Activated CD4-positive, alpha-beta T cell treated with anti-CD3 and anti-CD28 coated beads for 36 hours (primary cell): ENCODE measurements at regions not wholly inside any gene's neighbourhood (a gene's known extent, or its start where the extent isn't known, plus 50 kb on each side); places are given as distances from the start of the nearest gene placed in this dataset.
"Not testable (repeated sequence)": the region's sequence is repeated elsewhere in the genome, so short reads cannot be mapped to it uniquely, and the experiment has no call there.

Experiments
- ATAC-seq: fragments of 200-7000 bp; cut with Tn5 transposase; one replicate; pipeline ENCODE4 v1.10.0; 2021; ENCODE audit warnings: mild to moderate bottlenecking, moderate library complexity
- CTCF ChIA-PET: fragments of 350-600 bp; sonication (Branson Sonifier 250); formaldehyde crosslinking; loops from one replicate; lab custom pipeline; 2021; ENCODE audit warnings: antibody characterized with exemption; lab: Charles Lee
- POLR2A ChIA-PET: fragments of 350-600 bp; sonication (Branson Sonifier 250); formaldehyde crosslinking; loops from one replicate; lab custom pipeline; 2021; ENCODE audit warnings: antibody characterized with exemption, inconsistent platforms; lab: Charles Lee
- DNase-seq: peaks from one replicate; pipeline ENCODE4 v3.0.0-alpha.2; 2020
- H3K27ac Mint-ChIP-seq: one replicate; pipeline ENCODE4 v1.8.0; 2021; ENCODE audit warnings: mixed read lengths
- H3K27me3 Mint-ChIP-seq: one replicate; pipeline ENCODE4 v1.8.0; 2021; ENCODE audit warnings: mixed read lengths
- H3K36me3 Mint-ChIP-seq: one replicate; pipeline ENCODE4 v1.8.0; 2021; ENCODE audit warnings: low read depth, mixed read lengths
- H3K4me1 Mint-ChIP-seq: one replicate; pipeline ENCODE4 v1.8.0; 2021; ENCODE audit warnings: mixed read lengths
- H3K4me3 Mint-ChIP-seq: one replicate; pipeline ENCODE4 v1.8.0; 2021; ENCODE audit warnings: mild to moderate bottlenecking, moderate library complexity, mixed read lengths
- H3K9me3 Mint-ChIP-seq: one replicate; pipeline ENCODE4 v1.8.0; 2021; ENCODE audit warnings: low read depth, mixed read lengths
- intact Hi-C, 2 experiments: fragments of 100-400 bp; cut with DNase I in 1 of 2; cut with micrococcal nuclease in 1 of 2; formaldehyde crosslinking; loops; one replicate each; pipeline versions ENCODE4 v1.14.2 to v1.15.1; 2022 to 2024; cut with DNase I, micrococcal nuclease

GRCh38 chr13:82458169-82458568 lies 1424.1 kb downstream of the SLITRK1 start:
- Mint-ChIP-seq H3K27me3 (no peaks in the 10 kb centered on the region), H3K4me3 (no peak overlapping the region), H3K9me3 (peaks cover 9% of the 10 kb centered on the region), H3K27ac (no peak overlapping the region), H3K4me1 (no peaks in the 10 kb centered on the region), H3K36me3 (no peaks in the 10 kb centered on the region)
- DNase-seq, result no peak
- ChIA-PET POLR2A (no interaction called here), CTCF (no interaction called here)
- ATAC-seq, result no peak
- intact Hi-C loops, result no loop called here

- ATAC-seq, H3K4me1 Mint-ChIP-seq, H3K36me3 Mint-ChIP-seq, H3K27me3 Mint-ChIP-seq, DNase-seq, CTCF ChIA-PET, H3K27ac Mint-ChIP-seq, POLR2A ChIA-PET, intact Hi-C loops, H3K4me3 Mint-ChIP-seq: not testable (repeated sequence)
- peaks cover 10% of the 10 kb centered on the region for H3K9me3 Mint-ChIP-seq
Observed at GRCh38 chr13:82457548-82457947, 1424.7 kb downstream of the SLITRK1 start.

GRCh38 chr13:82447416-82448077 lies 1434.7 kb downstream of the SLITRK1 start:
- intact Hi-C loops, result no loop called here
- POLR2A ChIA-PET, result no interaction called here
- H3K36me3 Mint-ChIP-seq, result no peaks in the 10 kb centered on the region
- no peaks in the 10 kb centered on the region for H3K4me1 Mint-ChIP-seq
- no peak overlapping the region for H3K27ac Mint-ChIP-seq
- DNase-seq, result no peak
- ATAC-seq, result no peak
- H3K9me3 Mint-ChIP-seq, result peaks cover 5% of the 10 kb centered on the region
- no peak overlapping the region for H3K4me3 Mint-ChIP-seq
- H3K27me3 Mint-ChIP-seq, result no peaks in the 10 kb centered on the region
- CTCF ChIA-PET, result interaction anchor here (0.7 kb wide), 1 partner anchor 373 kb away, joined by 3 read pairs; no protein-coding TSS in a partner anchor

- DNase-seq (no peak), ATAC-seq (no peak)
- H3K27me3 Mint-ChIP-seq, result no peaks in the 10 kb centered on the region
- H3K4me3 Mint-ChIP-seq, result no peak overlapping the region
- ChIA-PET CTCF (no interaction called here), POLR2A (no interaction called here)
- H3K27ac Mint-ChIP-seq, result no peak overlapping the region
- H3K36me3 Mint-ChIP-seq, result no peaks in the 10 kb centered on the region
- intact Hi-C loops, result no loop called here
- H3K4me1 Mint-ChIP-seq, result no peaks in the 10 kb centered on the region
- peaks cover 17% of the 10 kb centered on the region for H3K9me3 Mint-ChIP-seq
Observed at GRCh38 chr13:82439159-82439904, 1442.9 kb downstream of the SLITRK1 start.

- H3K27ac Mint-ChIP-seq, result no peak overlapping the region
Observed at GRCh38 chr13:82438320-82438719, 1444.0 kb downstream of the SLITRK1 start.

GRCh38 chr13:82436099-82436585 lies 1446.1 kb downstream of the SLITRK1 start:
- ChIA-PET CTCF (no interaction called here), POLR2A (no interaction called here)
- Mint-ChIP-seq H3K27me3 (no peaks in the 10 kb centered on the region), H3K4me1 (no peaks in the 10 kb centered on the region), H3K4me3 (no peak overlapping the region), H3K9me3 (peaks cover 21% of the 10 kb centered on the region), H3K36me3 (no peaks in the 10 kb centered on the region), H3K27ac (no peak overlapping the region)
- intact Hi-C loops, result no loop called here
- ATAC-seq (no peak), DNase-seq (no peak)

More at GRCh38 chr13:82438320-82438719, 1444.0 kb downstream of the SLITRK1 start:
- no peak for DNase-seq
- H3K4me3 Mint-ChIP-seq, result no peak overlapping the region
- H3K36me3 Mint-ChIP-seq, result no peaks in the 10 kb centered on the region
- POLR2A ChIA-PET, result no interaction called here
- H3K9me3 Mint-ChIP-seq, result peaks cover 17% of the 10 kb centered on the region
- intact Hi-C loops, result no loop called here
- CTCF ChIA-PET, result interaction anchor here (0.6 kb wide), 1 partner anchor 101 kb away, joined by 3 read pairs; no protein-coding TSS in a partner anchor
- no peaks in the 10 kb centered on the region for H3K27me3 Mint-ChIP-seq
- ATAC-seq, result no peak
- no peaks in the 10 kb centered on the region for H3K4me1 Mint-ChIP-seq

GRCh38 chr13:82432949-82433348 lies 1449.3 kb downstream of the SLITRK1 start:
- H3K9me3 Mint-ChIP-seq, result peaks cover 21% of the 10 kb centered on the region
- H3K4me1 Mint-ChIP-seq, result no peaks in the 10 kb centered on the region
- ATAC-seq (no peak), DNase-seq (no peak)
- H3K27ac Mint-ChIP-seq, result no peak overlapping the region
- H3K27me3 Mint-ChIP-seq, result no peaks in the 10 kb centered on the region
- H3K4me3 Mint-ChIP-seq, result no peak overlapping the region
- no peaks in the 10 kb centered on the region for H3K36me3 Mint-ChIP-seq
- ChIA-PET POLR2A (no interaction called here), CTCF (no interaction called here)
- intact Hi-C loops, result no loop called here

- POLR2A ChIA-PET, result interaction anchor here (0.7 kb wide), 1 partner anchor 33 kb away, joined by 6 read pairs; no protein-coding TSS in a partner anchor
- CTCF ChIA-PET, result no interaction called here
- DNase-seq (no peak), ATAC-seq (no peak)
- H3K36me3 Mint-ChIP-seq, result no peaks in the 10 kb centered on the region
- intact Hi-C loops, result no loop called here
- H3K4me1 Mint-ChIP-seq, result no peaks in the 10 kb centered on the region
- no peak overlapping the region for H3K27ac Mint-ChIP-seq
- H3K4me3 Mint-ChIP-seq, result no peak overlapping the region
- peaks cover 7% of the 10 kb centered on the region for H3K9me3 Mint-ChIP-seq
- H3K27me3 Mint-ChIP-seq, result no peaks in the 10 kb centered on the region
Observed at GRCh38 chr13:82412749-82413148, 1469.5 kb downstream of the SLITRK1 start.

GRCh38 chr13:82407321-82407720 lies 1475.0 kb downstream of the SLITRK1 start:
- ATAC-seq (no peak), DNase-seq (no peak)
- ChIA-PET POLR2A (no interaction called here), CTCF (no interaction called here)
- Mint-ChIP-seq H3K9me3 (peaks cover 21% of the 10 kb centered on the region), H3K27me3 (no peaks in the 10 kb centered on the region), H3K4me1 (no peaks in the 10 kb centered on the region), H3K36me3 (no peaks in the 10 kb centered on the region), H3K27ac (no peak overlapping the region), H3K4me3 (no peak overlapping the region)
- intact Hi-C loops, result no loop called here

- Mint-ChIP-seq H3K9me3 (peaks cover 2% of the 10 kb centered on the region), H3K4me1 (no peaks in the 10 kb centered on the region), H3K27me3 (no peaks in the 10 kb centered on the region), H3K27ac (no peak overlapping the region), H3K36me3 (no peaks in the 10 kb centered on the region), H3K4me3 (no peak overlapping the region)
- POLR2A ChIA-PET, result no interaction called here
- CTCF ChIA-PET, result interaction anchor here (0.6 kb wide), 1 partner anchor 25 kb away, joined by 3 read pairs; no protein-coding TSS in a partner anchor
- intact Hi-C loops, result no loop called here
- DNase-seq (no peak), ATAC-seq (no peak)
Observed at GRCh38 chr13:82374719-82375118, 1507.6 kb downstream of the SLITRK1 start.

- POLR2A ChIA-PET, result no interaction called here
- ATAC-seq (no peak), DNase-seq (no peak)
- Mint-ChIP-seq H3K9me3 (no peaks in the 10 kb centered on the region), H3K27ac (no peak overlapping the region), H3K4me3 (no peak overlapping the region), H3K36me3 (no peaks in the 10 kb centered on the region), H3K27me3 (no peaks in the 10 kb centered on the region), H3K4me1 (no peaks in the 10 kb centered on the region)
- intact Hi-C loops, result no loop called here
- CTCF ChIA-PET, result no interaction called here
Observed at GRCh38 chr13:82370316-82370715, 1512.0 kb downstream of the SLITRK1 start.

- Mint-ChIP-seq H3K27ac (no peak overlapping the region), H3K36me3 (no peaks in the 10 kb centered on the region), H3K27me3 (no peaks in the 10 kb centered on the region), H3K4me3 (no peak overlapping the region), H3K4me1 (no peaks in the 10 kb centered on the region), H3K9me3 (no peaks in the 10 kb centered on the region)
- ChIA-PET CTCF (no interaction called here), POLR2A (no interaction called here)
- intact Hi-C loops, result no loop called here
- DNase-seq (no peak), ATAC-seq (no peak)
Observed at GRCh38 chr13:82364525-82364924, 1517.7 kb downstream of the SLITRK1 start.
